ENCODE measurements at regions not wholly inside any gene's neighbourhood (a gene's known extent, or its start where the extent isn't known, plus 50 kb on each side); places are given as distances from the start of the nearest gene placed in this dataset.

GRCh38 chr9:99419070-99419469 is 197.0 kb downstream of the SEC61B start:
- Histone ChIP-seq H3K4me1 (ENCODE audit: insufficient read depth, low read length) (no peaks in the 10 kb centered on the region), H2BK12ac (ENCODE audit: insufficient read length, low read depth, low read length) (no peak overlapping the region), H3K23me2 (ENCODE audit: insufficient read length, low read depth, low read length, poor library complexity, severe bottlenecking) (no peaks in the 10 kb centered on the region), H3K23ac (ENCODE audit: insufficient read length, low read depth, low read length) (no peak overlapping the region), H4K8ac (replicated peaks; ENCODE audit: insufficient read length, low read depth, low read length) (no peak overlapping the region), H2BK15ac (ENCODE audit: low read depth, low read length) (no peak overlapping the region), H2AK5ac (ENCODE audit: insufficient read length, low read length) (no peak overlapping the region), H2BK5ac (ENCODE audit: insufficient read length, low read length) (no peak overlapping the region), H4K5ac (ENCODE audit: insufficient read length, low read depth, low read length) (no peak overlapping the region), H3K4ac (ENCODE audit: low read depth, low read length) (no peak overlapping the region), H3K18ac (ENCODE audit: insufficient read length, low read depth, low read length) (no peak overlapping the region), H3K14ac (ENCODE audit: insufficient read depth, low read length) (no peak overlapping the region), H2BK120ac (ENCODE audit: low read depth, low read length, poor library complexity, severe bottlenecking) (no peak overlapping the region), H2AFZ (ENCODE audit: low read length) (no peak overlapping the region), H3K79me1 (ENCODE audit: insufficient read depth, low read depth, low read length, poor library complexity, severe bottlenecking) (no peaks in the 10 kb centered on the region), H2BK20ac (ENCODE audit: low read depth, low read length, poor library complexity, severe bottlenecking) (no peak overlapping the region), H3K27me3 (ENCODE audit: insufficient read depth, low read length) (no peaks in the 10 kb centered on the region), H3K9me3 (ENCODE audit: control insufficient read depth, low read depth, low read length) (no peaks in the 10 kb centered on the region), H3K79me2 (ENCODE audit: insufficient read depth, low read length) (no peaks in the 10 kb centered on the region), H3T11ph (ENCODE audit: low read length) (no peak overlapping the region), H4K91ac (ENCODE audit: insufficient read length, low read depth, low read length) (no peak overlapping the region), H3K4me2 (ENCODE audit: insufficient read depth, insufficient read length, low read length) (no peak overlapping the region), H4K20me1 (ENCODE audit: control insufficient read depth, insufficient read depth, insufficient read length) (no peaks in the 10 kb centered on the region), H3K56ac (ENCODE audit: insufficient read length, low read depth, low read length) (no peak overlapping the region), H3K27ac (ENCODE audit: insufficient read length, low read depth, low read length) (no peak overlapping the region), H3K9ac (ENCODE audit: extremely low read depth, insufficient read length, low read length) (no peak overlapping the region)
- Mint-ChIP-seq H3K9me3 (no peaks in the 10 kb centered on the region), H3K27ac (no peak overlapping the region), H3K4me3 (no peak overlapping the region), H3K27me3 (ENCODE audit: low read depth) (0 out of 2 replicates have a peak, but pooled peaks cover 2% of the 10 kb centered on the region), H3K4me1 (peaks cover 0 to 8% of the 10 kb centered on the region in 2 experiments; a peak in 1 of 4 replicates), H3K36me3 (ENCODE audit: insufficient read depth in 1 of 3, low read depth in 3 of 3) (no peaks in the 10 kb centered on the region)
- no peak for TF ChIP-seq CTCF (conservative IDR thresholded peaks at IDR 0.05)
- no peak for DNase-seq
- WGBS (ENCODE audit: extremely low coverage, insufficient read length, low lambda C conversion rate): no CpG with 5 or more reads among the region's 4 CpGs
